ENCODE measurements at regions not wholly inside any gene's neighbourhood (a gene's known extent, or its start where the extent isn't known, plus 50 kb on each side); places are given as distances from the start of the nearest gene placed in this dataset.

GRCh38 chr10:117476716-117477115, 65.8 kb upstream of the EMX2 start:
- TF ChIP-seq, protein P1, sequence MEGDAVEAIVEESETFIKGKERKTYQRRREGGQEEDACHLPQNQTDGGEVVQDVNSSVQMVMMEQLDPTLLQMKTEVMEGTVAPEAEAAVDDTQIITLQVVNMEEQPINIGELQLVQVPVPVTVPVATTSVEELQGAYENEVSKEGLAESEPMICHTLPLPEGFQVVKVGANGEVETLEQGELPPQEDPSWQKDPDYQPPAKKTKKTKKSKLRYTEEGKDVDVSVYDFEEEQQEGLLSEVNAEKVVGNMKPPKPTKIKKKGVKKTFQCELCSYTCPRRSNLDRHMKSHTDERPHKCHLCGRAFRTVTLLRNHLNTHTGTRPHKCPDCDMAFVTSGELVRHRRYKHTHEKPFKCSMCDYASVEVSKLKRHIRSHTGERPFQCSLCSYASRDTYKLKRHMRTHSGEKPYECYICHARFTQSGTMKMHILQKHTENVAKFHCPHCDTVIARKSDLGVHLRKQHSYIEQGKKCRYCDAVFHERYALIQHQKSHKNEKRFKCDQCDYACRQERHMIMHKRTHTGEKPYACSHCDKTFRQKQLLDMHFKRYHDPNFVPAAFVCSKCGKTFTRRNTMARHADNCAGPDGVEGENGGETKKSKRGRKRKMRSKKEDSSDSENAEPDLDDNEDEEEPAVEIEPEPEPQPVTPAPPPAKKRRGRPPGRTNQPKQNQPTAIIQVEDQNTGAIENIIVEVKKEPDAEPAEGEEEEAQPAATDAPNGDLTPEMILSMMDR (IDR thresholded peaks at IDR 0.05) = no peak

DNA sequence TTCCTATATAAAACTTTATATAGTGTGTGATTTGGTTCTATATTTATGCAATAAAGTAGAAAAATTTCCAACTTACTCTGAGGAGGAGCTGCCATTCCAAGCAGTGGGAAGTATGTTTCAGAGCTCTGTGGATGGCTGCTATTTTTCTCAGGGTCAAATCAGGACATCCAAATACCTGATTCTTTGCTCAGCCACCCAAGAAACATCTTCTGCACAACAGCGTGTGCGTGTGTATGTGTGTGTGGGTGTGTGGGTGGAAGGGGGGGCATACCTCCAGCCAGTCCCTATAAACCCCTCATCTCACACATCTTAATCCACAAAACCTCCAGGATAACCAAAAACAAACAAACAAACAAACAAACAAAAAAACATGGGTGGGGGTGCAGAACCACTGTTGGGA, 66.3 kb upstream of the EMX2 start:
- TF ChIP-seq, protein P1 (IDR thresholded peaks at IDR 0.05) = no peak

DNA sequence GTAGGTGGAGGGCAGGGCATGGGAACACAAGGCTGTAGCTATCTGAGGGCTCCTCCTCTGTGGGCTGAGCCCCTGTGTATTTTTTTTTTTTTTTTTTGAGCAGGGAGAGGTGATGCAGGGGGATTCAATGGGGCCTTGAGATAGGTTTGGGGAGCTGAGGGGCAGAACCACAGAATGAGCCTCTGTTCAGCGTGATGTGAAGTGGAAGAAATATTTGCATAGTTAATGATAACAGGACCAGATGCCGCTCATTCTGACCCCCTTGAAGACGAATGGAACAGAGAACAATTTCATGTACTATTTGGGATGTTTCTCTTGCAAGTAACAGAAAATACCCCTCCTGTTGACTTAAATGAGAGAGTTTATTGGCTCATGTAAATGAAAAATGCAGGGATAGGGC, 69.7 kb upstream of the EMX2 start:
- TF ChIP-seq, protein P1 (IDR thresholded peaks at IDR 0.05) = no peak

- TF ChIP-seq, protein P1 (IDR thresholded peaks at IDR 0.05) = no peak
Observed at GRCh38 chr10:117471344-117471874, 71.1 kb upstream of the EMX2 start.

DNA sequence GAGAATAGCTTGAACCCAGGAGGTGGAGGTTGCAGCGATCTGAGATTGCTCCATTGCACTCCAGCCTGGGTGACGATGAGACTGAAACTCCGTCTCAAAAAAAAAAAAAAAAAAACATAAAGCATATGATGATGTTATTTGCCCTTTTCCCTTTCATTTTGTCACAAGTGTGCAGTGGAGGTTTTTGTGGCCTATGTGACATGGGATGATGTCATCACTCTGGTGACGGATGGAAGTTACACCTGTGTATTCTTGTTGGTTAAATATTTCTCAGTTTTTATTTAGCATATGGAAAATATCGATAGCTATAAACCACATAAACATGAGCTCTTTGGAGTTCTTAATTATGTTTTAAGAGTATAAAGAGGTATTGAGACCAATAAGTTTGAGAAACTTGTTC, 71.8 kb upstream of the EMX2 start:
- TF ChIP-seq, protein P1 (IDR thresholded peaks at IDR 0.05) = no peak

DNA sequence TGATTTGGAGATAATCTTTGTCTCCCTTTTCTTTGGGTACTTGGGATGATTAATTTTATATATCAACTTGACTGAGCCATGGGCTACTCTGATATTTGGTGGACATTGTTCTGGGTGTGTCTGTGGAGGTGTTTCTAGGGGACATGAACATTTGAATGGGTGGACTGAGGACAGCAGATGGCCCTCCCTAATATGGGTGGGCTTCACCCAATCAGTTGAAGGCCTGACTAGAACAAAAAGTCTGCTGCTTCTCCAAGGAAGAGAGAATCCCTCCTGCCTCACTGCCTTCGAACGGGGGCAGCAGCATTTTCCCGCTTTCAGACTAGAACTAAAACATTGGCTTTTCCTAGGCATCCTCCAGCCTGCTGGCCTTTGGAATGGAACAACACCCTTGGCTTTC, 73.9 kb upstream of the EMX2 start:
- TF ChIP-seq, protein P1 (IDR thresholded peaks at IDR 0.05) = no peak

DNA sequence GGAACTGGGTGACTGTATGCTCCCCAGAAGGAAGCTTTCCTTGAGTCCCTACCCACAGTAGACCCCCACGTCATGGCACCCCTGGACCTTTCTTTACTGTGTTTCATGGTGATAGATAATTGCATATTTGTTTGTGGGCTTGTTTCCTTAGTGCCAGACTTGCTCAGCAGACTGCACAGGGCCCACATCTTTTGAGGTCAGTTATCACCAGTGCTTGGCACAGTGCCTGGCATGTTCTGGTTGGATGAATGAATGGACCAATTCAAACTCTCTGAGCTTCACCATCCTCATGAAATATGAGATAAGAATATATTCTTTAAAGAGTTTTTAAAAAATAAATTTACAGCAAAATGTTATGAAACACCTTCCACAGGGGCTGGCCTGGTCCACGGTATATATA, 78.4 kb upstream of the EMX2 start:
- TF ChIP-seq, protein P1 (IDR thresholded peaks at IDR 0.05) = no peak

GRCh38 chr10:117463545-117463920, 79.0 kb upstream of the EMX2 start:
- TF ChIP-seq, protein P1 (IDR thresholded peaks at IDR 0.05) = no peak

Measured in LNCAP (cell line).